ENCODE measurements at regions not wholly inside any gene's neighbourhood (a gene's known extent, or its start where the extent isn't known, plus 50 kb on each side); places are given as distances from the start of the nearest gene placed in this dataset.

DNA sequence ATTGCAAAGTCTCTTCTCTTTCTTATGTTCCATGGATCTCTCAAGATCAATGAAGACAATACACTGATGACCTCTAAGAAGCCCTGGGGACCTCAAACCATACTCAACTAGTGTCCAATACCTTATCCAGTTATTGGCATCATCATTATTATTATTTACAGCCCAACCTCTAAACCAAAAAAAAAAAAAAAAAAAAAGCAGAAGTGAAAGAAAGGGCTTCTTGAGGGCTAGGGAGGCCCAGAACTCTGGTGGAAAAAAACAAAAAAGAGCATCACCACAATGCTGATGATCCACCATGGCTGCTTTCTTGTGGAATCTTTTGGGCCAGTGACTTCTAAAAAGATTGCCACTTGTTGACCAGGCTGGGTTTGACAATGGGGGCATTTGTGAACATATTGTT, 324.9 kb downstream of the LPIN1 start:
- DNase-seq, result no peak
- H3K4me3 ChIP-seq, result no peak overlapping the region
- no peaks in the 10 kb centered on the region for H3K27me3 ChIP-seq
- no peaks in the 10 kb centered on the region for H3K4me1 ChIP-seq
- no peaks in the 10 kb centered on the region for H3K9me3 ChIP-seq
- no peak for ATAC-seq
- no peak overlapping the region for H3K27ac ChIP-seq
- TF ChIP-seq, protein P1, sequence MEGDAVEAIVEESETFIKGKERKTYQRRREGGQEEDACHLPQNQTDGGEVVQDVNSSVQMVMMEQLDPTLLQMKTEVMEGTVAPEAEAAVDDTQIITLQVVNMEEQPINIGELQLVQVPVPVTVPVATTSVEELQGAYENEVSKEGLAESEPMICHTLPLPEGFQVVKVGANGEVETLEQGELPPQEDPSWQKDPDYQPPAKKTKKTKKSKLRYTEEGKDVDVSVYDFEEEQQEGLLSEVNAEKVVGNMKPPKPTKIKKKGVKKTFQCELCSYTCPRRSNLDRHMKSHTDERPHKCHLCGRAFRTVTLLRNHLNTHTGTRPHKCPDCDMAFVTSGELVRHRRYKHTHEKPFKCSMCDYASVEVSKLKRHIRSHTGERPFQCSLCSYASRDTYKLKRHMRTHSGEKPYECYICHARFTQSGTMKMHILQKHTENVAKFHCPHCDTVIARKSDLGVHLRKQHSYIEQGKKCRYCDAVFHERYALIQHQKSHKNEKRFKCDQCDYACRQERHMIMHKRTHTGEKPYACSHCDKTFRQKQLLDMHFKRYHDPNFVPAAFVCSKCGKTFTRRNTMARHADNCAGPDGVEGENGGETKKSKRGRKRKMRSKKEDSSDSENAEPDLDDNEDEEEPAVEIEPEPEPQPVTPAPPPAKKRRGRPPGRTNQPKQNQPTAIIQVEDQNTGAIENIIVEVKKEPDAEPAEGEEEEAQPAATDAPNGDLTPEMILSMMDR (IDR thresholded peaks at IDR 0.05), result no peak
- no peaks in the 10 kb centered on the region for H3K36me3 ChIP-seq
- intact Hi-C loops (cut with DNase I), result no loop called here

DNA sequence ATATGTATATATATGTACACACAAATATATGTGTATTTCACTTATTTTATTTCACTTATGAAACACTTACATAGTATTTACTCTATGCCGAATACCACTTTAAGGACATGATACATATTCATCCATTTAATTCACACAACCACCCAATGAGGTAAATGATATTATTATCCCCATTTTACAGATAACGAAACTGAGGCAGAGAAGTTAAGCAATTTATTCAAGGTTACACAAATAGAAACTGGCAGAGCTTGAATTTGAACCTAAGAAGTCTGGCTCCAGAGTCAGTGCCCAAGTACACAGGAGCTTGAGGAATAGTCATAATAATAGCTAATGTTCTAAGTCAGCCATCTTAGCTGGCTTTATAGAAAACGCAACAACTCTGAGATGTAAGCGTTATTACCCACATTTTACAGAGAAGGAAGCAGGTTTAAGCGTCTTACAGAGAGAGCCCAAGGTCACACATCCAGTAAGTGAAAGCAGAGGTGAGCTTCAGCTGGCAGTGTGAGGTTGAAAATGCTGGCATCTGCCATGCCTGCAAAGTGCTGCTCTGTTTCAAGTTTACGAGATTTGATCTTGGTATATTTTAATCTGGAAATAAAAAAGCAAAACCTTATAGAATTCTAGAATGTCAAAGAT, 326.9 kb downstream of the LPIN1 start:
- no peak for ATAC-seq
- TF ChIP-seq, protein P1 (IDR thresholded peaks at IDR 0.05), result no peak
- Histone ChIP-seq H3K27me3 (no peaks in the 10 kb centered on the region), H3K9me3 (no peaks in the 10 kb centered on the region), H3K36me3 (no peaks in the 10 kb centered on the region), H3K4me1 (no peaks in the 10 kb centered on the region), H3K4me3 (no peak overlapping the region), H3K27ac (no peak overlapping the region)
- intact Hi-C loops (cut with DNase I), result no loop called here
- DNase-seq, result no peak

DNA sequence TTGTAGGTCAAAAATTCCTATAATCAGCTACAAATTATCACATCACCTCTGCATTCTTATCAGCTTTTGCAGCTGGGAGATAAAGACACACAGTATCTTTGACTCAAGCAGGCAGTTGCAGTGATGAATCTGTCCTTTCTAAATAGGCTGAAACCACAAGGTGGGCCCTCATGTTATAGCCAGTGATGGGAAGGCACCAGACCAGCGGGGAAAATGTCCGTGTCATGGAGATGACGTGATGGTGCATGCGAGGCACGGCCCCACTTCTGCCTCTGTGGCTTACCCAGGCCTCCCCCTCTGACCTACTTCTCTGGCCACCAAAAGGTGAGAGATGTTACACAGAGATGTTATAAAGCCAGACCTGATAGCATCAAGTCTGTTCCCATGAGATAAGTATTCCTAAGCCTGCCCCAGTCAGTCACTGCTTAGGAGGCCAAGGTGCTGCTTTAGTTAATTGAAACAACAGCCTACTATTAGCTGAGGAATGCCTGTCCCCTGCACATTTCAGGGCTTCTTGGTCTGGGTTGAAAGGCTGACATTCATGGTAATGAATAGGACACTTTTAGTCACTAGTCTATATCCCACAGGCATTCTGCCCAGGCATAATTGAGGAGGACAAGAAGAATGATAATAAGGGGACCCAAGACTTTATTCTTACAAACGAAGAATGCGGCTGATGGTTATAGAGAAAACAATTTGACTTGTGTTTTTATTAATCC, 327.9 kb downstream of the LPIN1 start:
- intact Hi-C loops (cut with DNase I), result no loop called here
- DNase-seq, result no peak
- no peaks in the 10 kb centered on the region for H3K9me3 ChIP-seq
- TF ChIP-seq, protein P1 (IDR thresholded peaks at IDR 0.05), result no peak
- no peaks in the 10 kb centered on the region for H3K4me1 ChIP-seq
- no peaks in the 10 kb centered on the region for H3K36me3 ChIP-seq
- H3K4me3 ChIP-seq, result no peak overlapping the region
- H3K27me3 ChIP-seq, result no peaks in the 10 kb centered on the region
- no peak for ATAC-seq
- H3K27ac ChIP-seq, result no peak overlapping the region

DNA sequence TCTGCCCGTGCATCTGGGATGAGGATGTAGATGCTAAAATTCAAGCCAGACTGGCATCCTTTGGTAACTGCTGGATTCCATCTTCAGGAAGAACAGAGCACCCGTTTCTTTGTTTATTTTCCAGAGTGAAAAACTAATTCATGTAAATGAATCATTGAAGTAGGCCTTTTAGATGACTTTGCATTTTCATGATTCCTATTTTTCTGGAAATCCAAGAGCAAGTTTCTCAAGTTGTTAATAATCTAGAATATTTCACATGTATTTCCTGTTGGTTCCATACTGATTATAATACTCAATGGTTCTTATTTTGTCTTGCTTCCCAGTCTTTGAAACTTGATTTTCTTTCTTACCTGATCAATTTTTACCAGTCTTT, 328.4 kb downstream of the LPIN1 start:
- TF ChIP-seq, protein P1 (IDR thresholded peaks at IDR 0.05), result no peak

DNA sequence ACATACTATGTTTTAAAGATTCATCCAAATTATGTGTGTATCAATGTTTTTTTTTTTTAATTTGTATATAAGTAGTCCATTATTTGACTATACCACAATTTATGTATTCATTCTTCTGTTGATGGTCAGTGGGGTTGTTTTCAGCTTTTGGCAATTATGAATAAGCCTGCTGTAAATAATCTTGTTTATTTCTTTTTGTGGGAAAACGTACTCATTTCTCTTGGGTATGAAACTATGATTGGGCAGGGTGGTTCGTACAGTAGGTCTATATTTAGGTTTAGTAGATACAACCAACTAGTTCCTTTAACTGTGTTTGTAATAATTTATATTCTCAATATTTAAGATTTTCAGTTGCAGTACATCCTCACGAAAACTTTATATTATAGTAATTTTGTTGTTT, 329.2 kb downstream of the LPIN1 start:
- DNase-seq (no peak), ATAC-seq (no peak)
- no peaks in the 10 kb centered on the region for H3K27me3 ChIP-seq
- H3K4me1 ChIP-seq, result no peaks in the 10 kb centered on the region
- intact Hi-C loops (cut with DNase I), result no loop called here
- H3K4me3 ChIP-seq, result no peak overlapping the region
- no peaks in the 10 kb centered on the region for H3K36me3 ChIP-seq
- H3K9me3 ChIP-seq, result no peaks in the 10 kb centered on the region
- H3K27ac ChIP-seq, result no peak overlapping the region
- TF ChIP-seq, protein P1 (IDR thresholded peaks at IDR 0.05), result no peak

More for the DNA sequence above, 328.4 kb downstream of the LPIN1 start:
- DNase-seq (no peak), ATAC-seq (no peak)
- Histone ChIP-seq H3K4me1 (no peaks in the 10 kb centered on the region), H3K27me3 (no peaks in the 10 kb centered on the region), H3K4me3 (no peak overlapping the region), H3K36me3 (no peaks in the 10 kb centered on the region), H3K27ac (no peak overlapping the region), H3K9me3 (no peaks in the 10 kb centered on the region)
- intact Hi-C loops (cut with DNase I), result no loop called here
